NT2/D1 (cell line): ENCODE measurements at regions not wholly inside any gene's neighbourhood (a gene's known extent, or its start where the extent isn't known, plus 50 kb on each side); places are given as distances from the start of the nearest gene placed in this dataset.

Experiments
- DNase-seq: peaks from one replicate; pipeline ENCODE4 v3.0.0-alpha.2; 2011; ENCODE audit warnings: low read depth, low spot score
- H3K27me3 ChIP-seq: 2 replicates; pipeline ENCODE4 v1.6.0; 2011; ENCODE audit warnings: mild to moderate bottlenecking; ENCODE audit not compliant: insufficient read length, insufficient read depth
- H3K36me3 ChIP-seq: 2 replicates; pipeline ENCODE4 v1.6.1; 2011; ENCODE audit warnings: mild to moderate bottlenecking, low read length, mixed read lengths; ENCODE audit not compliant: insufficient read depth, insufficient read length
- H3K4me1 ChIP-seq: 2 replicates; pipeline ENCODE4 v1.5.1; 2011; ENCODE audit not compliant: insufficient read depth, insufficient read length
- H3K4me3 ChIP-seq: 2 replicates; pipeline ENCODE4 v1.5.1; 2011; ENCODE audit warnings: low read depth; ENCODE audit not compliant: insufficient read length
- H3K9ac ChIP-seq: 2 replicates; pipeline ENCODE4 v1.6.0; 2011; ENCODE audit warnings: low read depth; ENCODE audit not compliant: insufficient read length
- H3K9me3 ChIP-seq: 2 replicates; pipeline ENCODE4 v1.5.1; 2011; ENCODE audit warnings: mild to moderate bottlenecking, low read length; ENCODE audit not compliant: insufficient read depth
- SUZ12 ChIP-seq: IDR thresholded peaks from 2 replicates; pipeline ENCODE4 v1.6.1; 2011; ENCODE audit not compliant: insufficient read length, insufficient read depth; ENCODE audit errors: extremely low read depth
- YY1 ChIP-seq: IDR thresholded peaks from 2 replicates; pipeline ENCODE4 v1.6.1; 2011; ENCODE audit not compliant: insufficient read length, insufficient read depth
- ZNF274 ChIP-seq: IDR thresholded peaks from 2 replicates; pipeline ENCODE4 v1.6.1; 2011; ENCODE audit warnings: mild to moderate bottlenecking, low read depth, low read length

- DNase-seq: no peak
- H3K4me1 ChIP-seq: peaks cover 10% of the 10 kb centered on the region
- H3K4me3 ChIP-seq: no peak overlapping the region
- no peak overlapping the region for H3K9ac ChIP-seq
- no peak for TF ChIP-seq YY1
- no peak for TF ChIP-seq SUZ12
- TF ChIP-seq ZNF274: no peak
- peaks cover 34% of the 10 kb centered on the region for H3K9me3 ChIP-seq
- H3K36me3 ChIP-seq: no peaks in the 10 kb centered on the region
- H3K27me3 ChIP-seq: no peaks in the 10 kb centered on the region
These were observed 141.7 kb downstream of the NDUFA10 start for GRCh38 chr2:239883326-239884050.

GRCh38 chr2:239882781-239883180, 142.4 kb downstream of the NDUFA10 start:
- Histone ChIP-seq H3K36me3 (no peaks in the 10 kb centered on the region), H3K4me3 (no peak overlapping the region), H3K27me3 (no peaks in the 10 kb centered on the region), H3K9ac (no peak overlapping the region), H3K9me3 (peaks cover 34% of the 10 kb centered on the region), H3K4me1 (peaks cover 10% of the 10 kb centered on the region)
- TF ChIP-seq YY1: no peak
- no peak for TF ChIP-seq SUZ12
- TF ChIP-seq ZNF274: no peak
- no peak for DNase-seq

- no peaks in the 10 kb centered on the region for H3K27me3 ChIP-seq
- no peak overlapping the region for H3K4me3 ChIP-seq
- peaks cover 34% of the 10 kb centered on the region for H3K9me3 ChIP-seq
- no peak overlapping the region for H3K9ac ChIP-seq
- peaks cover 10% of the 10 kb centered on the region for H3K4me1 ChIP-seq
- peak; percentile 56 for DNase-seq
- no peaks in the 10 kb centered on the region for H3K36me3 ChIP-seq
- TF ChIP-seq SUZ12 (no peak), ZNF274 (no peak), YY1 (no peak)
These were observed 142.8 kb downstream of the NDUFA10 start for GRCh38 chr2:239882331-239882732.

- no peak overlapping the region for H3K4me3 ChIP-seq
- peaks cover 10% of the 10 kb centered on the region for H3K4me1 ChIP-seq
- H3K27me3 ChIP-seq: no peaks in the 10 kb centered on the region
- H3K9ac ChIP-seq: peak overlapping the region; percentile 59
- peaks cover 34% of the 10 kb centered on the region for H3K9me3 ChIP-seq
- no peaks in the 10 kb centered on the region for H3K36me3 ChIP-seq
- TF ChIP-seq SUZ12 (no peak), ZNF274 (no peak), YY1 (no peak)
- no peak for DNase-seq
These were observed 143.4 kb downstream of the NDUFA10 start for GRCh38 chr2:239881561-239882320.

- Histone ChIP-seq H3K36me3 (no peaks in the 10 kb centered on the region), H3K27me3 (no peaks in the 10 kb centered on the region), H3K4me1 (peaks cover 10% of the 10 kb centered on the region), H3K9me3 (peaks cover 27% of the 10 kb centered on the region), H3K4me3 (no peak overlapping the region), H3K9ac (peak overlapping the region; percentile 9)
- TF ChIP-seq YY1: no peak
- no peak for TF ChIP-seq SUZ12
- TF ChIP-seq ZNF274: no peak
- no peak for DNase-seq
These were observed 144.1 kb downstream of the NDUFA10 start for GRCh38 chr2:239881031-239881471.

GRCh38 chr2:239880396-239880795, 144.7 kb downstream of the NDUFA10 start:
- H3K36me3 ChIP-seq: no peaks in the 10 kb centered on the region
- H3K9me3 ChIP-seq: peaks cover 20% of the 10 kb centered on the region
- no peak for DNase-seq
- peaks cover 10% of the 10 kb centered on the region for H3K4me1 ChIP-seq
- no peak overlapping the region for H3K4me3 ChIP-seq
- H3K27me3 ChIP-seq: no peaks in the 10 kb centered on the region
- TF ChIP-seq ZNF274 (no peak), SUZ12 (no peak), YY1 (no peak)
- peak overlapping the region; percentile 4 for H3K9ac ChIP-seq
